Suppressor macrophage treated with lipopolysaccharide for 4 hours (primary cell): ENCODE measurements at regions not wholly inside any gene's neighbourhood (a gene's known extent, or its start where the extent isn't known, plus 50 kb on each side); places are given as distances from the start of the nearest gene placed in this dataset.
A peak's percentile ranks its signal among the peaks of the same experiment; 100 is the strongest.

ENCODE experiments used
- DNase-seq: peaks from one replicate; pipeline ENCODE4 v3.0.0-alpha.2; 2020

DNA sequence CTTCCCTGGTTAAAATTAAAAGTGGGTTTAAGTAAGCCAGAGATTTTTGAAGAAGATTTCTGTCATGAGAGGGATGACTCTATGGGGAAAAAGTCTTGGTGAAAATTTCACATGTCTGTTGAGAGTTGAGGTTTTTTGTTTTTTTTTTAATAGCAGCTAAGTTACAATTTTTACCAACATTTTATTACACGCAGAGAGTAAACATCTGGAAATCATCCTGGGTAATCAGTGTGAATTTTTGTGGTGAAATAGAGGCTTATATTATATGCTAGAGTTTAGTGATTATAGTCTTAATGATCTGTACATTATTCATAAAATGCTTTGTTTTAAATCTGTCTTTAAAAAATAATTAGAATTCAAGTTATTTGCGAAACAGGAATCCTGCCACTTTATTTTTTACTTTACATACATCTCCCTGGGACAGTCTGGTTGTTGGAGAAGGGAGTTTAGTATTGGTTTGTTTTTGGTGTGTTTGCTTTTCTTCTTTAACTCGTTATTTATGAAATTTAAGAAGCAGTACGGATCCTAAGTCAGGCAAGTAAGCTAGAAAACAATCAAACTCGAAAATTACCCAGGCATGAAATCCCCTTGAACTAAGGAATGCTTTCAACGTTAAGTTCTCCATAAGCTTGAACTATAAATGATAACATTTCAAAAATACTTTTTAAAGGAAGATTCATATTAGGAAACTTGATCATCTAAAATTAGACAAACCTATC is 143.4 kb upstream of the TSC22D2 start:
- DNase-seq = no peak

- DNase-seq = no peak
These were observed 146.1 kb upstream of the TSC22D2 start for GRCh38 chr3:150261958-150262357.

DNA sequence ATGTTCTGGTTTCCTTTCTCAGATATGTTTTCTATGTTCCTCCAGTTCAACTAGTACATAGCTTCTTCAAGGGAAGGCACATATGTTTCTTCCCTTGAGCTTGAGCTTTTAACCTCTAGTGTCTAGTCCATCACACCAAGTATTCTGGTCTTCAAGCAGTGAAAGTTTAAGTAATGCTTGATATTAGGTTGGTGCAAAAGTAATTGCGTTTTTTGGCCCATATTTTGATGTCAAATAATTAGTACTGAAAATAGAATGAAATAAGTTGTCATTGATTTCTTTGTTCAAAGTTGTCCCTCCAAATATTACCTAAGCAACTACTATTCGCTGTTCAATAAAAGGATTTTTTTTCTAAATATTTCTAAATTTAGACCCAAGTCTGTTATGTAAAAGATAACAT is 146.7 kb upstream of the TSC22D2 start:
- no peak for DNase-seq

- no peak for DNase-seq
These were observed 147.7 kb upstream of the TSC22D2 start for GRCh38 chr3:150260398-150260710.

DNA sequence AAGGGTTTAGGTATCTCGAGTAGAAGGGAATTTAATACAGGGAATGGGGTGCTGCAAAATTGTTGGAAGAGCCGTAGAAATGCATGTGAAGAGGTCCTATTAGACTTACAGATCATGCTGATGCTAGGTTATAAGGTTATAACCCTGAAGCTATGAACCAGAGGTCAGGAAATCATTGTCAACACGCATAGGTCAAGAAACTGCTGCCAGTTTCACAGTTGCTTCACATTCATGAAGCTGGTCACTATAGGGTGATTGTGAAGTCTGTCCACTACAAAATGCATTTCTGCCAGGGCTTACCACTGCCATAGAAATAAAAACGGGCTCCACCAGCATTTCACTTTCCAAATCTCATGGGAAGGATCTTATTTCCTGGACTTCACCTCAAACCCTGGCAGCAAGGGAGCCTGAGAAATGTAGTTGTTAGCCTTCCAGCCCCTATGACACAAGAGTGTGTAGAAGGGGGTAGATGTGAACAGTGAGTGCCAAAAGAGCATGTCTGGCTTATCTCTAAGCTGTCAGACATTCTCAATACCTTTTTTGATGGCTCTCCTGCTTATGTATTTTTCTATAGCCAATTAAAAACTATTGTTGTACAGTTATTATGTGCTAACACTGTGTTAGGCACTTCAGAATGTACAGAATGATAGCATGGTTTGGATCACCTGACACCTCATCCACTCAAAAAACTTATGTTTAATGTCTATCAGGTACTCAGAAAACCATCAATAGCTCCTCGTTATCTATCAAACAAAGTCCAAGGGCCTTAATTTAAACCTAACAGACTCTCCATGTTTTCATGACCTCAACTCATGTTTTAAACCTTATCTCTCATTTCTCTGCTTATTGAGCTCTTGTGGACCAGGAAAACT is 148.3 kb upstream of the TSC22D2 start:
- DNase-seq = no peak

GRCh38 chr3:150256782-150257181 is 151.3 kb upstream of the TSC22D2 start:
- DNase-seq = no peak

- no peak for DNase-seq
These were observed 151.8 kb upstream of the TSC22D2 start for GRCh38 chr3:150256318-150256717.

- no peak for DNase-seq
These were observed 152.3 kb upstream of the TSC22D2 start for GRCh38 chr3:150255826-150256225.

GRCh38 chr3:150255413-150255812 is 152.7 kb upstream of the TSC22D2 start:
- DNase-seq = no peak

- no peak for DNase-seq
These were observed 153.8 kb upstream of the TSC22D2 start for GRCh38 chr3:150254309-150254708.

- peak; percentile 30 for DNase-seq
These were observed 154.5 kb upstream of the TSC22D2 start for GRCh38 chr3:150253622-150254021.

- no peak for DNase-seq
These were observed 155.6 kb upstream of the TSC22D2 start for GRCh38 chr3:150252462-150252861.

- no peak for DNase-seq
These were observed 156.7 kb upstream of the TSC22D2 start for GRCh38 chr3:150251187-150252062.

DNA sequence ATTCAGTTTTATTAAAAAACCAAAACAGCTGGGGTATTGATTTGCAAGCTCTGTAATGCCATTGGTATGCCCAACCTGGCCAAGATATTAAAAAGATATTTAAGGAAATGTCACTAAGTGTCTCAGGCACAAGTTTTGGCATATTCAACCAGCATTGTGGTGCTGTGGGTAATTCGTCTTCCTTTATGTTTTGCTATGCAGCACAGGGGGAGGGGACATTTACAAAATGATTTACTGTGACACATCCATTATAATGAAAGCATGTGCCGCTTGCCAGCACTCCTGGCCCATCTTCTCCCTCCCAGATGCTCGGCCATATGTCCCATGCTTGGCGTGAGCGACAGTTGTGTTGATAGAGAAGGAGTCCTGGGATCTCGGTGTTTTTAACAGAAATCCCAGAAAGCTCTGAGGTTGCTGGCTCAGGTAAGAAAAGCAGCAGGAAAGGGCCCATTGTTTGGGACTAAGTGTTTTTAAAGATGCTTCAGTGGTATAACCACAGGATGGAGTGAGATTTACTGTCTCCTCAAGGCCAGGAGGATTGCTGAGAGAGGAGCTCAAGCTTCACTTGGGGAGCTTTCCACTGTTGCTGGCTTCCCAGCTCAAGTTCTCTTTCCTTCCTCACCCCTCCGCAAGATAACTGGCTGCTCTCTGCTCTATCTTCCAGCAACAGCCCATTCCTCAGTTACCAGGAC is 158.2 kb upstream of the TSC22D2 start:
- DNase-seq = no peak

DNA sequence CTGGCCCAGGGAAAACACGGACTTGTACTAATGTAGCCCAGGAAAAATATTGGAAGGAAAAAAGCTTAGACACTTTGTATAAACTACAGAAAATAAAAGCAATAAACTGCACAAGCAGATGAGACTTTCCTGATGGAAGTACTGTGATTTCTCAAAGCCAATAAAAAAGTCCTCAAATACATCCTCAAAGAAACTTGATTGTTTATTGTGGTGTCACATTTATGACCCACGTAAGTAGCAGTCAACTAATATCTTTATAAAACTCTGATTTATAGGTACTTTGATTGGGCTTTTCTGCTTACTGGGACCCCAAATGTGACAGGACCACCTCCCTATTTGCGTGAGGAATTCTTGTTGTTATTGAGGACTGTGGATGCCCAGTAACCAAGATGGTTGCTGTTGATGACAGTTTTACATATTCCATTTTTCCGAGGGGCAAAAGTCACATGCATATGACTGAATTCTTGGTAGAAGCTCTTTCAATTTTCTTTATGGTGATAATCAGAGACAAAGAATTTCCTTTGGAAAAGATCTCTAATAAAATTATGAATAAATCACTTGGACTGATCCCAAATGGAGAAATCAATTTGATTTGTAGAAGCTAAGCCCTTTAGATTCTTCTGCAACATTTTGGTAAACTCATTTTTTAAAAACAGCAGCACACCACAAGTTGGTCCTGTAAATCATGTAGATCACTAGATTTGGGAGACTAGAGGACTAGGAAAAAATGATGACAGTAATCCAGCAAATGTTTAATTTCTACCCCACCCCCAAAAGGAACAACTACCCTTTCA is 159.0 kb upstream of the TSC22D2 start:
- no peak for DNase-seq

DNA sequence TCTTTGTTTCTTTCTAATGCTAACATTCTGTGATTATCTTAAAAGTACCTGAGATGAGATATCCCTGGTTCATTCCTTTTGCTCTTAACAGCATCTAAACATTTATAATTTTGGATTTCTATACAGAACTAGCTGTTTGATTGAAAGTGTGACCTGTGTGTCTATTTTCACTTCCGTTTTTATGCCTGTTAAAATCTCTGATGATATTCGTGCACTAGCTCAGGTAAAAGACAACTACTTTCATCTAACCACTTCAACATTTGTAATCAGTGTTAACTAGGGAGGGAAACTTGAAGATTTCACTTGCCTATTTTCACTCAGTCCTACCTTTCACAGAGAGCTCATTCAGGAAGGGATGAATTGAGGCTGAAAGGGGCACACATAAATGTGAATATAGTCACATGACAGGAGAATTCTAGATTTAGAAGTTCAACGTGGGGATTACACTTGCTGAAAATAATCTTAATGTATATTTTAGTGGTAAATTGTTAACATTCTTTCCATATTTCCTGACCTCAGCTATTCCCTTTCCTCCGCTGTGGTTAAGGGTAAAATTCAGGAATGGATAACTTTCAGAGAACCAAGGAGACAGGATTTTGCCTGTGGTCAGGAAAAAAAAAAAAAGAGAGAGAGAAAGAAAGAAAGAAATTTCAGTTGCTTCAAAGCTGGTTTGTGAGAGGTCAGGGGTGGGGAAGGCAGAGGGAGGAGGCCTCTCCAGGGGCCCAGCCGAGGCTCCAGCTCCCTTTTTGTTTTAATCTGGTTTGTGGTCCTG is 159.8 kb upstream of the TSC22D2 start:
- no peak for DNase-seq

DNA sequence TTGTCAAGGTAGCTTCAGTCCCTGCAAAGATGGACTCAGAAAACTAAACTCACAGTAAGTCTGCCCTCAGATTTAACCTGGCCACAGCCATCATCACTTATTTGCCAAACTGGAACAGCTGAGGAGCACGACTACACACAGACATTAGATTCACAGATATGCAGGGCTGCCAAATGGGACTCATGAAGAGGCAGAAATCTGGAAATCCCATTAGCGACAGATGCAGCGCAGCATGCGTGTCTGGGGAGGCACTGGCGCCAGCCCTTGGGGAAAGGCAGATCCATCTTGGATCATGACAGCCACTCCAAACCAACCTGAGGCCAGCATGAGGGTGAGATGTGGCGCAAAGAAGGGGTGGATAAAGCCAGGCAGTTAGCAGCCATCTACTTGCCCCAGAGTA is 160.7 kb upstream of the TSC22D2 start:
- DNase-seq = no peak

DNA sequence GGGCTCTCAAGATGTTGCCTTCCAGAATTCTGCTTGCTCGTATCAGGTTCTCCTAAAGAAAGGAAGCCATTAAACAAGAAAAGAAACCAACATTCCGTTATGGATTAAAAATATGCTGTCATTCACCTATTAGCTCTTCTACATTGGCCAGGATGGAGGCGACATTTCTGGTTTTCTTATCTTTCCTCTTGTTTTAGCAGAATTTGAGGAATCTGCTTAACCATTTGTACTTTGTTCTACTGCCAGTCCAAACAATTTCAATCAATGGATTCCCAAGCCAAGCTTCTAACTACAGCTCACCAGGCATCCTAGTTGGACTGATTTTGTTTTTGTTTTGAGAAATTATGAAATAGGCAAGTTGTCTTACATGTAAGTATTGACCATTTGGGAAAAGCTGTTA is 164.6 kb upstream of the TSC22D2 start:
- DNase-seq = no peak

- no peak for DNase-seq
These were observed 165.7 kb upstream of the TSC22D2 start for GRCh38 chr3:150242220-150242936.

- DNase-seq = no peak
These were observed 167.2 kb upstream of the TSC22D2 start for GRCh38 chr3:150240891-150241290.

DNA sequence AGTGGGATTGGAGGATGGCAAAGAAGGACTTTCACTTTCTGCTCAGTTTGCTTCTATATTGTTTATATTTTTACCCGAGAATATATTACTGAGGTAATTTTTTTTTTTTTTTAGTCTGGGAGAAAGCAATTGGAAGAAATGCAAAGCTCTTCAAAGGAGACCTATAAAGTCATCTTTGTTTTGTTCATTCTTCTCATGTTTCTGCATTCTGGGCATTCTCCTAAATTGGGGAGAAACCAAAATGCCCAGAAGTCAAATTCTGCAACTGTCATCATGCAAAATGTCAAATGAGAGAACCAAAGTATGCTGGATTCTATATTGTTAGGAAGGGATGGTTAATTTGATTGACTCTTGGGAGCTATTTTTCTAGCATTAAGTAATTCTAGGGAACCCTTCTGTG is 168.3 kb upstream of the TSC22D2 start:
- no peak for DNase-seq
